ENCODE measurements at regions not wholly inside any gene's neighbourhood (a gene's known extent, or its start where the extent isn't known, plus 50 kb on each side); places are given as distances from the start of the nearest gene placed in this dataset.

GRCh38 chr1:55463814-55464475, 248.8 kb upstream of the USP24 start:
- Histone ChIP-seq H2AFZ (ENCODE audit: low read length) (no peak overlapping the region), H3K4me2 (ENCODE audit: insufficient read depth, insufficient read length, low read length) (no peak overlapping the region), H3K9me3 (ENCODE audit: control insufficient read depth, low read depth, low read length) (no peaks in the 10 kb centered on the region), H3K23ac (ENCODE audit: insufficient read length, low read depth, low read length) (no peak overlapping the region), H3K14ac (ENCODE audit: insufficient read depth, low read length) (no peak overlapping the region), H2BK120ac (ENCODE audit: low read depth, low read length, poor library complexity, severe bottlenecking) (no peak overlapping the region), H2BK12ac (ENCODE audit: insufficient read length, low read depth, low read length) (no peak overlapping the region), H2BK15ac (ENCODE audit: low read depth, low read length) (no peak overlapping the region), H3K4ac (ENCODE audit: low read depth, low read length) (no peak overlapping the region), H3T11ph (ENCODE audit: low read length) (no peak overlapping the region), H3K56ac (ENCODE audit: insufficient read length, low read depth, low read length) (no peak overlapping the region), H4K8ac (replicated peaks; ENCODE audit: insufficient read length, low read depth, low read length) (no peak overlapping the region), H3K23me2 (ENCODE audit: insufficient read length, low read depth, low read length, poor library complexity, severe bottlenecking) (no peaks in the 10 kb centered on the region), H3K18ac (ENCODE audit: insufficient read length, low read depth, low read length) (no peak overlapping the region), H3K27ac (ENCODE audit: insufficient read length, low read depth, low read length) (no peak overlapping the region), H4K91ac (ENCODE audit: insufficient read length, low read depth, low read length) (no peak overlapping the region), H3K9ac (ENCODE audit: extremely low read depth, insufficient read length, low read length) (no peak overlapping the region), H3K4me1 (ENCODE audit: insufficient read depth, low read length) (no peaks in the 10 kb centered on the region), H2AK5ac (ENCODE audit: insufficient read length, low read length) (no peak overlapping the region), H3K27me3 (ENCODE audit: insufficient read depth, low read length) (no peaks in the 10 kb centered on the region), H3K79me1 (ENCODE audit: insufficient read depth, low read depth, low read length, poor library complexity, severe bottlenecking) (no peaks in the 10 kb centered on the region), H4K20me1 (ENCODE audit: control insufficient read depth, insufficient read depth, insufficient read length) (no peaks in the 10 kb centered on the region), H2BK20ac (ENCODE audit: low read depth, low read length, poor library complexity, severe bottlenecking) (no peak overlapping the region), H4K5ac (ENCODE audit: insufficient read length, low read depth, low read length) (no peak overlapping the region), H2BK5ac (ENCODE audit: insufficient read length, low read length) (no peak overlapping the region), H3K79me2 (ENCODE audit: insufficient read depth, low read length) (no peaks in the 10 kb centered on the region)
- H3K9me3 Mint-ChIP-seq = no peaks in the 10 kb centered on the region
- H3K4me1 Mint-ChIP-seq = peaks cover 6 to 9% of the 10 kb centered on the region in 2 experiments
- no peak for DNase-seq
- WGBS (ENCODE audit: extremely low coverage, insufficient read length, low lambda C conversion rate) = no CpG with 5 or more reads among the region's 10 CpGs
- TF ChIP-seq, protein P1, sequence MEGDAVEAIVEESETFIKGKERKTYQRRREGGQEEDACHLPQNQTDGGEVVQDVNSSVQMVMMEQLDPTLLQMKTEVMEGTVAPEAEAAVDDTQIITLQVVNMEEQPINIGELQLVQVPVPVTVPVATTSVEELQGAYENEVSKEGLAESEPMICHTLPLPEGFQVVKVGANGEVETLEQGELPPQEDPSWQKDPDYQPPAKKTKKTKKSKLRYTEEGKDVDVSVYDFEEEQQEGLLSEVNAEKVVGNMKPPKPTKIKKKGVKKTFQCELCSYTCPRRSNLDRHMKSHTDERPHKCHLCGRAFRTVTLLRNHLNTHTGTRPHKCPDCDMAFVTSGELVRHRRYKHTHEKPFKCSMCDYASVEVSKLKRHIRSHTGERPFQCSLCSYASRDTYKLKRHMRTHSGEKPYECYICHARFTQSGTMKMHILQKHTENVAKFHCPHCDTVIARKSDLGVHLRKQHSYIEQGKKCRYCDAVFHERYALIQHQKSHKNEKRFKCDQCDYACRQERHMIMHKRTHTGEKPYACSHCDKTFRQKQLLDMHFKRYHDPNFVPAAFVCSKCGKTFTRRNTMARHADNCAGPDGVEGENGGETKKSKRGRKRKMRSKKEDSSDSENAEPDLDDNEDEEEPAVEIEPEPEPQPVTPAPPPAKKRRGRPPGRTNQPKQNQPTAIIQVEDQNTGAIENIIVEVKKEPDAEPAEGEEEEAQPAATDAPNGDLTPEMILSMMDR (conservative IDR thresholded peaks at IDR 0.05) = no peak
- no peak overlapping the region for H3K4me3 Mint-ChIP-seq
- H3K36me3 Mint-ChIP-seq (ENCODE audit: insufficient read depth in 1 of 3, low read depth in 3 of 3) = no peaks in the 10 kb centered on the region
- H3K27me3 Mint-ChIP-seq (ENCODE audit: low read depth) = peaks cover 2% of the 10 kb centered on the region; the same call in 1 of the 2 replicates
- H3K27ac Mint-ChIP-seq = no peak overlapping the region

Data from H9 (cell line).